Fibroblast of the aortic adventitia (primary cell): ENCODE measurements at regions not wholly inside any gene's neighbourhood (a gene's known extent, or its start where the extent isn't known, plus 50 kb on each side); places are given as distances from the start of the nearest gene placed in this dataset.

Experiments
- DNase-seq: peaks from one replicate; pipeline ENCODE4 v3.0.0-alpha.2; 2010; ENCODE audit warnings: low read depth
- H3K4me3 ChIP-seq: 2 replicates; pipeline ENCODE4 v1.5.1; 2011; ENCODE audit warnings: low read depth, mild to moderate bottlenecking, control low read depth, low read length, moderate library complexity
- CTCF ChIP-seq: IDR thresholded peaks from 2 replicates; pipeline ENCODE4 v1.5.1; 2011; ENCODE audit warnings: mild to moderate bottlenecking, low read length, control low read depth, inconsistent platforms; ENCODE audit not compliant: insufficient read depth

- DNase-seq = no peak
- TF ChIP-seq CTCF = no peak
- H3K4me3 ChIP-seq = no peak overlapping the region
Observed at GRCh38 chr2:72032481-72033041, 115.1 kb downstream of the CYP26B1 start.

GRCh38 chr2:72031346-72032110 is 116.1 kb downstream of the CYP26B1 start:
- DNase-seq = no peak
- TF ChIP-seq CTCF = no peak
- H3K4me3 ChIP-seq = no peak overlapping the region

- TF ChIP-seq CTCF = no peak
- H3K4me3 ChIP-seq = no peak overlapping the region
- no peak for DNase-seq
Observed at GRCh38 chr2:72028996-72029395, 118.7 kb downstream of the CYP26B1 start.

GRCh38 chr2:72028351-72028995 is 119.2 kb downstream of the CYP26B1 start:
- no peak for DNase-seq
- no peak overlapping the region for H3K4me3 ChIP-seq
- TF ChIP-seq CTCF = no peak

GRCh38 chr2:72027426-72028161 is 120.1 kb downstream of the CYP26B1 start:
- no peak for TF ChIP-seq CTCF
- H3K4me3 ChIP-seq = no peak overlapping the region
- peak; percentile 16 for DNase-seq

- TF ChIP-seq CTCF = no peak
- no peak for DNase-seq
- H3K4me3 ChIP-seq = no peak overlapping the region
Observed at GRCh38 chr2:72026819-72027425, 120.7 kb downstream of the CYP26B1 start.
